GM08714 (cell line): ENCODE measurements at regions not wholly inside any gene's neighbourhood (a gene's known extent, or its start where the extent isn't known, plus 50 kb on each side); places are given as distances from the start of the nearest gene placed in this dataset.
"Not testable (repeated sequence)": the region's sequence is repeated elsewhere in the genome, so short reads cannot be mapped to it uniquely, and the experiment has no call there.

Experiments
- H3K4me3 ChIP-seq: fragments of 200-500 bp; sonication (Bioruptor generic); 2 replicates; pipeline ENCODE4 v1.5.1; 2014; ENCODE audit warnings: mild to moderate bottlenecking, low read length, inconsistent platforms
- ZNF274 ChIP-seq: IDR thresholded peaks from 2 replicates; pipeline ENCODE4 v1.6.1; 2012; ENCODE audit warnings: mild to moderate bottlenecking, low read depth, low read length

- no peak for TF ChIP-seq ZNF274
- no peak overlapping the region for H3K4me3 ChIP-seq
Observed at GRCh38 chr14:43674273-43674672, 832.8 kb downstream of the FSCB start.

GRCh38 chr14:43671716-43672485 is 835.2 kb downstream of the FSCB start:
- TF ChIP-seq ZNF274: no peak
- no peak overlapping the region for H3K4me3 ChIP-seq

DNA sequence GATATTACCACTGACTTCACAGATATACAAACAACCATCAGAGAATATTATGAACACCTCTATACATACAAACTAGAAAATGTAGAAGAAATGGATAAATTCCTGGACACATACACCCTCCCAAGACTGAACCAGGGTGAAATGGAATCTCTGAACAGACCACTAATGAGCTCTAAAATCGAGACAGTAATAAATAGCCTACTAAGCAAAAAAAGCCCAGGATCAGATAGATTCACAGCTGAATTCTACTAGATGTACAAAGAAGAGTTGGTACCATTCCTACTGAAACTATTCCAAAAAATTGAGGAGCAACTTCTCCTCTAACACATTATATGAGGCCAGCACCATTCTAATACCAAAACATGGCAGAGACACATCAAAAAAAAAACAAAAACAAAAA is 837.7 kb downstream of the FSCB start:
- TF ChIP-seq ZNF274: no peak
- no peak overlapping the region for H3K4me3 ChIP-seq

DNA sequence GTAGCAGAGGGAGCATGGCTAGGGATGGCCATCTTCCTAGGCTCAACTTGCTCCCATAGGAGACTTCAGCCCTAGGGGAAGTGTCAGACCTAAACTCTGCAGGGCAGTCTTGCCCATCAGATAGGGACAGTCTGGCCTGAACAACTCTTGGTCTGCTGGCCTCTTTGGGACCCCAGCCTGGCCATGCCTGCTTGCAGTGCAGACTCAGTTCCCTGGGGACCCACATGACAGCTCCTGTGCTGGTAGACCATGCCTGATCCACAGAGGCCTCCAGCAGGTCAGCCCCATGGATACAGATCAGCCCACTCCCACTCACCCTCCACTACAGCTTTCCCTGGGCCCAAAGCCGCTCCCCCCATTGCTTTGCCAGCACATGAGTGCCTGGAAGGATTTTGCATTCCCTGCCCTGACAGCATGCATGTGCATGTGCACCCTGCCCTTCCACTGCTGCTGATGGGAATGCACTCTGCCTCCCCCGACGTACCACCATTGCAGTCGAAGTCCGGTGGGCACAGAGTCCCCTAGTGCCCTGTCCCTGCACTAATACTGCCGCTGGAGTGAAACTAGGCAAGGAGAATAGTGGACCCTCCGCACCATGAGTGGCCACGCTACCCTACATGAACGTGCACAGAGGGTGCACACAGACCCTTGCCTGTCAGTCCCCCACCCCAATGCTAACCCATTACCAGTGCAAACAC is 841.4 kb downstream of the FSCB start:
- TF ChIP-seq ZNF274: no peak
- no peak overlapping the region for H3K4me3 ChIP-seq

DNA sequence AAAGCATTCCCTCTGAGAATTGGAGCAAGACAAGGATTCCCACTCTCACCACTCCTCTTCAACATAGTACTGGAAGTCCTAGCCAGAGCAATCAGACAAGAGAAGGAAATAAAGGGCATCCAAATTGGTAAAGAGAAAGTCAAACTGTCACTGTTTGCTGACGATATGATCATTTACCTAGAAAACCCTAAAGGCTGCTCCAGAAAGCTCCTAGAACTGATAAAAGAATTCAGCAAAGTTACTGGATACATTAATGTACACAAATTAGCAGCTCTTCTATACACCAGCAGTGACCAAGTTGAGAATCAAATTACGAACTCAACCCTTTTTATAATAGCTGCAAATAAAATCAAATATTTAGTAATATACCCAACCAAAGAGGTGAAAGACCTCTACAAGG is 851.9 kb downstream of the FSCB start:
- not testable (repeated sequence) for H3K4me3 ChIP-seq

DNA sequence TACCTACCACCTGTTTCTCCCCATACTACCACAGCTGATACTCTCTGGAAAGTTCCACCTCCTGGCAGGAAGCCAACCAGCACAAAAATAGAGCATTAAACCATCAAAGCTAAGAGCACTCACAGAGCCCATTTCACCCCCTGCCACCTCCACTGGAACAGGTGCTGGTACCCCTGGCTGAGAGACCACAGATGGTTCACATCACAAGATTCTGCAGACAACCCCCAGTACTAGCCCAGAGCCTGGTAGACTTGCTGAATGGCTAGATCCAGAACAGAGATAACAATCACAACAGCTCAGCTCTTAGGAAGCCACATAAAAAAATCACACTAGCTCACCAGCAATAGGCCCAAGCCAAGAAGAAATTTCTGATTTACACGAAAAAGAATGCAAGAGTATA is 855.2 kb downstream of the FSCB start:
- TF ChIP-seq ZNF274: no peak
- no peak overlapping the region for H3K4me3 ChIP-seq

DNA sequence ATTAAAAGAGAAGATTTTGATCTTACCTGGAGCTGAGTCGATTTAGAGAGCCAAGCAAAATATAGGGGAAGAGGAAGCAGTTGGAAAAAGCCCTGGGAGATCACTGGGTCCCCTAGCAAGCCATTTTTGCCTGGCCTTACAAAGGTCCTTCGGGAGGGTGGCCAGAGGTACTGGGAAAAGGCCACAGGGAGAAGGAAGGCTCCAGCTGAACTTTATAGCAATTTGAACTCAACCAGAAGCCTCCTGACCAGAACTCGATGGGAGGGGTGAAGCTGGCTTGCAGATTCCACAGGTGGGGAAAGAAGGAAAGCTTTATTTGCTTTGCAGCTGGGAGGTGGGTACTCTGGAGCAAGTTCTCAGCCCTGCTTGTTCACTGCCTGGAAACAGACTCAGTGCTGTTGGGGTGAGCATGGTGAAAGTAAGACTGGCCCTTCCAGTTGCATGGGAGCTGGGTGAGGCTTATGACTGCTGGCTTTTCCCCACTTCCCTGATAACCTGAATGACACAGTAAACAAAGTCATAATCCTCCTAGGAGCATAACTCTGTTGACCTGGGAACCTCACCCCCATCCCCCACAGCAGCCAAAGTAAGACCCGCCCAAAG is 855.8 kb downstream of the FSCB start:
- no peak for TF ChIP-seq ZNF274
- no peak overlapping the region for H3K4me3 ChIP-seq

DNA sequence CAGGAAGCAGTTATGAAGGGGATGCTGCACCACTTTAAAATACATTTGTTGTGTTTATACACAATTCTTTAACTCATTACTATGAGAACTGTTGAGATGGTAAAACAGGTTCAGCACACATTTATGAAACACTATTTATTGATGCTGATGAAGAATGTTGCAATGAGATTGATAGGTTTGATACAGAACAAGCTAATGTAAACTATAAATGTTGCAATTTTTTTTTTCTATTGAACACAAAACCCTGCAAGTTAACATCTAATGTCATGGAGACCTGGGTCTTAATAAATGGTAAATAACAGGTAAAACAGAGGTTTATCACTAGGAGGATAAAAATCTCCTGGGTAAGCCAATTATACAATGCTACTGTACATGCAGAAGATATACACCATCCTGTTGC is 857.6 kb downstream of the FSCB start:
- TF ChIP-seq ZNF274: no peak
- no peak overlapping the region for H3K4me3 ChIP-seq

- TF ChIP-seq ZNF274: no peak
- no peak overlapping the region for H3K4me3 ChIP-seq
Observed at GRCh38 chr14:43647302-43647701, 859.8 kb downstream of the FSCB start.

GRCh38 chr14:43640718-43641267 is 866.3 kb downstream of the FSCB start:
- no peak for TF ChIP-seq ZNF274
- H3K4me3 ChIP-seq: no peak overlapping the region

- TF ChIP-seq ZNF274: no peak
- no peak overlapping the region for H3K4me3 ChIP-seq
Observed at GRCh38 chr14:43625294-43625693, 881.8 kb downstream of the FSCB start.

DNA sequence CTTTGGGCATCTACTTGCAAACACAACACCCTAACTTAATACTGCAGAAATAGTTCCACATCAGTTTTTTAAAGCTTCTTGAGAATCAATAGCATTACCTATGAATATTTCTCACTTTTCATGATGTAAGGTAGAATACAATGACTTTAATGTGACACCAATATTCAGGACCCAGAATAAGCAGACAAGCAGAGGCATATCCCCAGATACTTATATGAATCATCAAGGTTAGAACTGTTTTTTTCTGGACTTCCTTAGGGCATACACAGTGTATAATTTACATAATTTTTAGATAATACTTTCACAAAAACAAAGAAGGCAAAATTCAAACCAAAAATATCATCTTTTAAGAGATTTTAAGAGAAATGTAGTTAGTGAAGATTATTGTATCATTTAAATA is 885.8 kb downstream of the FSCB start:
- H3K4me3 ChIP-seq: no peak overlapping the region
- no peak for TF ChIP-seq ZNF274

DNA sequence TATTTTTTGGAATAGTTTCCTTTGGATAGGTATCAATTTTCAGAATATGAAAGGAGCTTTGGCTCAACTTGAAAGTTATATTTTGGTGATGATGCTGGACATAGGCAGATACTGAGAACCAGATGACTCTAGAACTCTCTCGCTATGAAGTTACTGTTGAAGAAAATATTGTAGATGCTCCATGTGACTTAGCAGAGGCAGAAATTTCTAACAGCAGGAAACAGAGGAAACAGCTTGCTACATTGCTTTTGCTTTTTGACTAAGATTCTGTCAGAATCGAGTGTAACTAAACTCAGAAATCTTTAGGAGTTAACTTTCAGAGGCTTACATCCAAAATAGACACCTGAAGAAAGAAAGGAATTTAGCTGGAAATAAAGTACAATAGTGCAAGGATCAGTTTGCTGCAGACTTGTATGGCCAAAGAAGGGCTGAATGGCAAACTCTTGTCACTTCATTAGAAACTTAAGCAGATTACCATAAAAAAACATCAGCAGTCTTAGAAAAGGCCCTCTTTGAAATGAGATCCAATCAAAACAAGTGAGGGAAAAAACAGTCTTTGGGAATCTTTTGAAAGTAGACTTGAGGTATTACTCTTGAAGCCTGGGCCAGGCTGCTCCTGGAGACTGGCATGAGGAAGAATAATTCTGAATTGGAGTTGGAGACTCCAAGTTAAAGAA is 911.8 kb downstream of the FSCB start:
- H3K4me3 ChIP-seq: no peak overlapping the region
- no peak for TF ChIP-seq ZNF274

- no peak overlapping the region for H3K4me3 ChIP-seq
- no peak for TF ChIP-seq ZNF274
Observed at GRCh38 chr14:43591776-43592175, 915.3 kb downstream of the FSCB start.
